Middle frontal gyrus (tissue), 1 donor: ENCODE measurements at regions not wholly inside any gene's neighbourhood (a gene's known extent, or its start where the extent isn't known, plus 50 kb on each side); places are given as distances from the start of the nearest gene placed in this dataset.
"Not testable (repeated sequence)": the region's sequence is repeated elsewhere in the genome, so short reads cannot be mapped to it uniquely, and the experiment has no call there.

Experiments used
- DNase-seq: peaks from one replicate; pipeline ENCODE4 v3.0.0-alpha.2; 2015; ENCODE audit warnings: low spot score; ENCODE audit errors: extremely low spot score

DNA sequence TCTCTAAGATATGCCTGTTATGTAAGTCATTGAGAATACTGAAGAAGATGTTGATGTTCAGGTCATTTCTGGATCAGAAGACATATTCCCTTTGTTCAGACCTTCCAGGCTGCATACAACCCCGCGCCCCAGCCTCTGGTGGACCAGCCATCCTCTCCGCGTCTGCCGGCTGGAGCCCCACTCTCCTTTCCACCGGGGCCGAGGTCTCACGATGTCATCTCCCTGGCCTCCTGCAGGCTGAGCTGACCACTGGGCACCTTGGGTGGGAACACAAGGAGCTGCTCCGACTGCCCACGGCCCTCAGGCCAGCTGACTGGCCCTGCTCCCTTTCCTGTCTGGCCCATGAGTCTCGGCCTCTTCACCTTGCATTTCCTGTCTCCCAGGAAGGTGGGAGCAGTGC is 124.6 kb downstream of the SHANK2 start:
- DNase-seq: no peak

DNA sequence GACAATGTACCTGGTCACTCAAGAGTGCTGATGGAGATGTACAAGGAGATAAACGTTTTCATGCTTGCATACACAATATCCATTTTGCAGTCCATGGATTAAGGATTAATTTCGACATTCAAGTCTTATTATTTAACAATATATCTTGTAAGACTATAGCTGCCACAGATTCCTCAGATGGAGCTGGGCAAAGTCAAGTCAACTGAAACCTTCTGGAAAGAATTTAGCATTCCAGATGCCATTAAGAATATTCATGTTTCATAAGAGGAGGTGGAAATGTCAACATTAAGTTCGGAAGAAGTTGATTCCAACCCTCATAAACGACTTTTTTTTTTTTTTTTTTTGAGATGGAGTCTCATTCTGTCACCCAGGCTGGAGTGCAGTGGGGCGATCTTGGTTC is 126.0 kb downstream of the SHANK2 start:
- not testable (repeated sequence) for DNase-seq

DNA sequence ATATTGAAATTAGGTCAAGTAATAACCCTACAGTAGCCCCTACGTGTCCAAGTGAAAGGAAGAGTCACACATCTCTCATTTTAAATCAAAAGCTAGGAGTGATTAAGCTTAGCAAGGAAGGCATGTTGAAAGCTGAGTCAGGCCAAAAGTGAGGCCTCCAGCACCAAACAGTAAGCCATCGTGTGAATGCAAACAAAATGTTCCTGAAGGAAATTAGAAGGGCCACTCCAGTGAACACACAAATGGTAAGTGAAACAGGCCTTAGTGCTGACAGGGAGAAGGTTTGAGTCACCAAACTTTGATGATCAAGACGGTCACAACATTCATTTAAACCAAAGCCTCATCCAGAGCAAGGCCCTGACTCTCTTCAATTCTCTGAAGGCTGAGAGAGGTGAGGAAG is 127.2 kb downstream of the SHANK2 start:
- no peak for DNase-seq

DNA sequence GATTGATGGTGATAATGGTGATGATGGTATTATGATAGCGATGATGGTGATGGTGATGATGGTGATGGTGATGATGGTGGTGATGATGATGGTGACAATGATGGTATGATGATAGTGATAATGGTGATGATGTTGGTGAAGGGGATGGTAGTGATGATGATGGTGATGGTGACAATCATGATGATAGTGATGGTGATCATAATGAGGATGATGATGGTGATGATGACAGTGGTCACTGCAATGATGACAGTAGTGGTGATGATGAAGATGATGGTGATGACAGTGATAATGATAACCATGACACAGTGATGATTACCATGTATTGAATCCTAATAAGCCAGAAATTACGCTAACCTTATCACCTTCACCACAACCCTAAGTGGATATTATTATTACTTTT is 128.2 kb downstream of the SHANK2 start:
- no peak for DNase-seq

DNA sequence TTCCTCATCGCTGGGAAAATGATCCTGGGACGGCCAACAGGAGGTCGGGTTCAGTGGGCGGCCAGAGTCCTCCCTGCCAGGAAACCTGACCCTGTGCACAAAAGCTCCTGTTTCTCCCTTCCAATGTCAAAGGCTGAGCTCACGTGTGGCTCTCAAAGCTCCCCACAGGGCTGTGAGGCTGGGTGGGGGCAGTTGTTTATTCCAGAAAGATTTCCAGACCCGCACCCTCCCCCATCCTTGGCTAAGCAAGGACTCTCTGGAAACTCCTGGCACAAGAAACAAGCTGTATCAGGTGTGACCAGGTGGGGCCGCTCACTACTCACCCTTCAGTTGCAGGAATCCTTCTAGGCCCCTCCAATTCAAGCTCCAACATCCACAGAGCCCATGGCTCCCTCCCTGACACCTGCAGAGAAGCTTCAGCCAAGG is 131.9 kb downstream of the SHANK2 start:
- DNase-seq: no peak

DNA sequence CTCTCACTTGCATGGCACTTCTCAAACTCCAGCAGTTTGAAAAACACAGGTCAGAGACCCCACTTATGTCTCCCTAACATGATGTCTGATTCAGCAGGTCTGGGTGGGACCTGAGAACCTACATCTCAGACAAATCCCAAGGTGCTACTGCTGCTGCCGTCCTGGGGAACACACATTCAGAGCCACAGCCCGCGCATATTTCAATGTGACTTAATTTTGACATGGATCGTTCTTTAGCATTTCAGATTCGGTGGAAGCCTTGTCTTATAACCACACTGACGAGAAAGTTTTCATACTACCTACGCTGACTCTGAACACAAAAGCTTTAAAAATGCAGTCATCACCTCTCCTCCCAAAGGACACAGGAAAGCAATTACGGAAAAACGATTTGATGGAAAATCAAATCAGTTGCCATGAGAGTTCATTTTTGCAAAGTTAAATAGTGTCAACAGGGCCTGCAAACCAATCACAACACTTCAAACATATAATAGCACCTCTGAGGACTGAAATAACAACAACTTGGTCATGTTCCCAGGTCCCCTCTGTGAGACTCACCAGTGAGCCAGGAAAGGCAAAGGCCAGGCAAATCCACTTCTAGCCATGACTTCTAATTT is 132.6 kb downstream of the SHANK2 start:
- DNase-seq: no peak

DNA sequence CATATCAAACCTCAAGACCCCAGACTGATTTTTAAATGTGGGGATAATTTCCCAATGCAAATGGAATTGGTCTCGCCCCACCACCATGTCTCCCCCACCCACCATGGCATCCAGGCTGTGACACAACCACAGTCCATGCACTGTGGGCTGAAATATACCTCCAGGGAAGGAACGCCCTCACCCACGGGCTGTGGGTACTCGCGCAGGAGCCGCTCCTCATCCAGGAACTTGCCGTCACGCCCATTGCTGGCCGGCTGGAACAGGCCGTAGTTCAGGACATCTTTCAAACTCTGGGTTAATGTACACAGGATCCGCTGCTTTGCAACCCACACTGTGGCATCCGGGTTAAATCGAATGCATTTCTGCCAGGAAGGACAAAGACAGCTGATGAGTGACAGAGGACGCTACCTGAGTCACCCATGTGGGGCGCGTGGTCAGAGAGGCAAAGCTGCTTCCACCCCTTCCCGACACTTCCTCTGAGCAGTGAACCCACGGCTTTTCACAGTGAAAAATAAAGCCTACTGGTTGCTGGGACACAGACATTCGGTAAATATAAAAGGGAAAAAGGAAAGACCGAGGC is 133.6 kb downstream of the SHANK2 start:
- DNase-seq: no peak

DNA sequence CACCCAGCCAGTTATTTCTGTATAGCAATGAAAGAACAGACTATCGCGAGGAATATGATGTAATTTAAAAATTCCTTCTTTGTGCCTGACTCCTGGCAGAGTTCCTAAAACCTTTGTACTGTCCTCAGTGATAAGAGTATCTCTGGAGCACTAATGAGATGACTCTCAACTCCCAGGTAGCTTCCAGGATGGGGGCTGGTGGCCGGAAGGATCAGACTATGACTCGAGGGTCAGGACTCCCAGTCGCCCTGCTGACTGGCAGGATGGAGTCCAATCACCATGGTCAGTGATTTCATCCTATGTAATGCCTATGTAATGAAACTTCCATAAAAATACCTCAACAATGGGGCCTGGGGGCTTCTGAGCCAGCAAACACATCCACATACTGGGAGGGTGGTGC is 135.1 kb downstream of the SHANK2 start:
- no peak for DNase-seq

DNA sequence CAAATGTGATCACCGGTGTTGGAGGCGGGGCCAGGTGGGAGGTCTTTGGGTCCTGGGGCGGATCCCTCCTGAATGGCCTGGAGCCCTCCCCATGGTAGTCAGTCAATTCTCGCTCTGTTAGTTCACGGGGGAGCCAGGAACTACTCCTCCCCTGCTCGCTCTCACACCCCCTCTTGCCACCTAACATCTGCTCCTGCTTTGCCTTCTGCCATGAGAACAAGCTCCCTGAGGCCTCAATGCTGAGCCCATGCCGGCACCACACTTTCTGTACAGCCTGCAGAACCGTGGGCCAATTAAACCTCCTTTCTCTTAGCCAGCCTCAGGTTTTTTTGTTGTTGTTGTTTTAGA is 135.7 kb downstream of the SHANK2 start:
- no peak for DNase-seq

DNA sequence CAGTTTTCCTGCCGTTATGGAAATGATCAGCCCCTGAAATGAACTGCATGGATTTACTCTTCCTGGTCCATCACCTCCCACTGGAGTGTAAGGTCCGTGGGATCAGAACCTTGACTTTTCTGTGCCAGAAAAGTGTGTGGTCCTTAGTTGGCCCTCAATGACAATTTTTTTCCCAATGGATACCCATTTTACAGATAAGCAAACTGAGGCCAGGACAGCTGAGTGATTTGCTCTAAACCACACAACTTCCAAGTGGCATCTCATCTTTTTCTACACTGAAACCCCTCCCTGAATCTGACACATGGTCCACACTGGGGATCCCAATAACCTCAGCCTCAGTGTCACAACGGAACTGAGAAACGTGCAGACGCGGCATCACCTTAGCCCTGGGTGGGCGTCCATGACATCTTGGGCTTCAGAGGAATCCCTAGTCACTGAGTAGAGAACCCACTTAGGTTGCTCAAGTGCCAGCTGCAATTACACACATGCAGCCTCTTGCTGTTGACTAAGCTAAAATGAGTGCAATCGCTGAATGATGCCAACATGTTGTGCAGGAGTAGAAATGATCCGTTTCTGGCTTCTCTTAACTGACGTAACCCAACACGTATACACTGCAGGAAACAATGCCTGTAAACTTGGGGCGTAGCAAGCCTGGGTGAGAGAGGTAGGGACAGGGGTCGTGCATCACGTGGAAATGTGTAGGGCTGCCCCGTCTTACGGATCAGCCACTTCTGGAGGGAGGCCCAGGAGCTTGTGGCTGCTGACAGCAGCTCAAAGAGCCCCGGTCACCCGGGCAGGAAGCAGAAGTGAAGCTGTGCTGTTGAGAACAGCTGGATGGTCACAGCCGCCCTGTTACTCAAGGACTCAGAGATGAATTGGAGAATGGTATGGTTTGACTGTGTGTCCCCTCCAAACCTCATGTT is 136.3 kb downstream of the SHANK2 start:
- DNase-seq: no peak

DNA sequence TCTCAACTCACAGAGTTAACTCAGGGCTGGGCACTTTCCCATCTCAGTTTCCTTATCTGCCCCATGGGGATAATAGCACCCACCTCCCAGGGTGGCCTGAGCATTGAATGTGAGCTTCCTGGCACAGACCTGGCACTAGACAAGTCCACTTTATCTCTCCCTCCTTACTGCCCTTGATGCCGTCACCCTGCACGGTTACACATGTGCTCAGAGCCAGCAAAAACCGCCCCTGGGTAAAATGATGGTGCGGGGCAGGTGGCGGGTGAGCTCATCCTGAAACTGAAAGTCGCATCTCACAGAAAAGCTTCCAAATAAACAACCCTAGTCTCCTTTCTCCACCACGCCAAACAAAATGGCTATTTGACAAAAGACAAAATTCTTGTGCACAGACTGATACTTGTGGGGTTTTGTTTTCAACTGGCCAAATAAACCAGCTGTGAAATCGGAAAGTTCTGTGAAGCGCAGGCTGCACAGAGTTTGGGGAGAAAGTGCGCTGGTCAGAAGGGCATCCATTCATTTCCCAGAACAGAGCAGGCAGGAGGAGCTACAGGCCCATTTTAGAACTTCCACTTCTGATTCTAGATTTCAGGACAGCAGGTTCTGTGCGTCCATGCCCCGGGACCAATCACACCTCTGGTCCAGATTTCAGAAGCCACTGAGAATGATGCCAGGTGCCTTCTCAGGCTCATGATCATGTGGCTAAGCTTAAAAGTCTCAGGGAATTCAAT is 138.1 kb downstream of the SHANK2 start:
- DNase-seq: no peak

DNA sequence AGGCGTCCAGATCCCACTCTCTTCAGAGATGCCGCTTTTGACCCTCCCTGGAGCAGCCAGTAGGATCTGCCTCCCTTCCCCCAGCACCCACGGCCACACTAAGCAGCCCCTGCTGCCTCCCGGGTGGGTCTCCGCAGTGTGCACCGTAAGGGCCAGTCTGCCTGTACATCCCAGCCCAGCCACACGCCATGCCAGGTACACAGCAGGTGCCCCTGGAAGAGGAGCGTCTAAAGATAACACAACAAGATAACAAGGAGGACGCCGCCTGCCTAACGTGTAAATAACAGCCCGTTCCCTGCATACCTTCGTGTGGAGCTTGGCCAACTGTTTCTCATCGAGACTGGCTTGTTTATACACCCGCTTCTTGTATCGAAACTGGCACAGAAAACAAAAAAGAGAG is 139.4 kb downstream of the SHANK2 start:
- no peak for DNase-seq

DNA sequence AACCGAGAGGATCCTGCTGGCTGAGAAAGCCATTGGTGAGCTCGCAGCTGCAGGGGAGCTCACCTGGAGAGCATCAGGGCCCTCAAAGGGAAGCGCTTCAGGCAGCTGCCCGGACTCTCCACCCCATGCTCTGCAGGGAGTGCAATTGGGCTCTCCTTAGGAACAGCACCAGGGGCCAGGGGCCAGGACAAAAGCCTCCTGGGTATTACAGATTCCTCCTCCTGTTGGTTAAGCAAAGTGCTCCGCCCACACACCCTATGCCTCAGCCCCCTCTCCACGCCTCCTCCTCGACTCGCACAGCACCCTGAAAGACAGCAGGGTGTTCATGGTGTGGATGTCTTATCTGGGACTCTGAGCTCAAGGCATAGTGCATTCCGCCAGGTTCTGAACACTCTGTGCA is 139.9 kb downstream of the SHANK2 start:
- no peak for DNase-seq

DNA sequence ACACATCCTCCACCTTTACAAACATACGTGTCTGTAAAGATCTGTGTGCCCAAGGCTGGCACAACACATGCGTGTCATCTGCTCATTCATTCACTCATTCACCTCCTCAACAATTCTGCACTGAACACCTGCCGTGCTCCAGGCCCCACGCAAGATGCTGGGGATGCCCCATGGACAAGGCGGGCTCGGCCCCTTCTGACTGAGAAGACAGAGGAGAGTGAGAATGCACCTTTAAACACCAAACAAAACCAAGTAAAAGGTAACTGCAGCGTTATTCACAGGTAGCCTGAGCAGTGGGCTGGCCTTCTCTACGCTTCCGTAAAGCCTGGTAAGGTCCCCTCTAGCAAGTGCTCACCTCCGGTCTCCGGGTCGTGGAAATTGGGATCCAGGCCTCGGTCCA is 142.8 kb downstream of the SHANK2 start:
- DNase-seq: no peak

DNA sequence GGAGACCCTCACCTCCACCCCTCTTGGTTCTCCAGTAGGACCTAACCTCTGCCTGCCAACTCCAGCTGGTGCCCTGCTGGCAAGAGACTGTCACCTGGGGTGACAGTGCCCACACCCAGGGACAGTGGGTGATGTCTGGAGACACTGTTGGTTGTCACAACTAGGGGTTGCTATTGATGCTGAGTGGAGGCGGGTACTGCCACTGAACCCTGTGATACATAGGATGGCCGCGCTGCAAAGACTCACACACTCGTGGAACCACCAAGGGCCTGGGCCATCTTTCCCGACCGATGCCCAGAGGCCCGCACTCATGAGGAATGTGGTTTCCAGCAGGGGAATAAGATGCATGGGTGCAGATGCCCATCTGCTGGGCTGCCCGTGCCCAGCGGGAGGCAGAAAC is 143.2 kb downstream of the SHANK2 start:
- DNase-seq: no peak

DNA sequence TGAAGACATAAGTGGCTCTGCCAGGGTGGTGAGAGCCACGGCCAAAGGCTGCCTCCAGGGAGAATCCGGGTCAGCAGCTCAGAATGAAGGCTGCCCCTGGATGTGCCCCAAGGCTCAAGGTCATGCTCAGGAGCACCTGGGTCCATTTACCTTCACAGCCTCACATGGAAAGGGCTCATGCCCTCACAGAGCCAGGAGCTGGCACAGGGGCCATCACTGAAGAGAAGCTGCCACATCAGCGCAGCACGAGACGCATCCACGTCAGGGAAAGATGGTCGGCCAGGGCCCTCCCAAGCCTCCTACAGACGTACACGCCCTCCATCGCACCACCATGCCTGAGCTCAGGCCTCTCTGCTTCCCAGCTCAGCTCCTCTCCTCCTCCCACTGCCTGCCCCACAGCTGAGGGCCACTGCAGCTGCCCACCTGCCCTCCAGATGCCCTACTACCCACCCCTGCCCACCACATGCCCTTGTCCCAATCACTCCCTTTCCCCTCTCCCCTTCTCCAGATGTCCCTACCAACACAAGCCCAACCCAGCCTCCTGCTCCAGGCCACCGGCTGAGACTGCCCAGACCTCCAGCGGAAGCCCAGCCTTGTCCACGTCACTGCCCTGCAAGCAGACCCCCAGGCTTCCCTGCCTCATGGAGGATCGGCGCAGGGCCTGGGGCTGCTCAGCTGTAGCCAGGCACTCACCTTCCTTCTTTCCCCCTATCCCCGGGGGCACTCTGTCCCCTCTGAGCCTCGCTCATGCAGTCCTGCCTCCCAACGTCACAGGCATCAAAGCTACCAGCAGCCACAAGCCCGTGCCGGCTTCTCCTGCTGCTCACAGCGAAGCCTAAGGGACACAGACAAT is 144.1 kb downstream of the SHANK2 start:
- no peak for DNase-seq

DNA sequence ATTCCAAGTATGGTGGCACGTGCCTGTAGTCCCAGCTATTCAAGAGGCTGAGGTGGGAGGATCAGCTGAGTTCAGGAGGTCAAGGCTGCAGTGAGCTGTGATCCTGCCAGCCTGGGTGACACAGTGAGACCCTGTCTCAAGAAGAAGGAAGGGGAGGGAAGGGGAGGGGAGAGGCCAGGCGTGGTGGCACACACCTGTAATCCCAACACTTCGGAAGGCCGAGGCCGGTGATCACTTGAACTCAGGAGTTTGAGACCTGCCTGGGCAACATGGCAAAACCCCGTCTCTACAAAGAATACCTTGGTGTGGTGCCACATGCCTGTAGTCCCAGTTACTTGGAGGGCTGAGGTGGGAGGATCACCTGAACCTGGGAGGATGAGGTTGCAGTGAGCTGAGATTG is 145.7 kb downstream of the SHANK2 start:
- no peak for DNase-seq

DNA sequence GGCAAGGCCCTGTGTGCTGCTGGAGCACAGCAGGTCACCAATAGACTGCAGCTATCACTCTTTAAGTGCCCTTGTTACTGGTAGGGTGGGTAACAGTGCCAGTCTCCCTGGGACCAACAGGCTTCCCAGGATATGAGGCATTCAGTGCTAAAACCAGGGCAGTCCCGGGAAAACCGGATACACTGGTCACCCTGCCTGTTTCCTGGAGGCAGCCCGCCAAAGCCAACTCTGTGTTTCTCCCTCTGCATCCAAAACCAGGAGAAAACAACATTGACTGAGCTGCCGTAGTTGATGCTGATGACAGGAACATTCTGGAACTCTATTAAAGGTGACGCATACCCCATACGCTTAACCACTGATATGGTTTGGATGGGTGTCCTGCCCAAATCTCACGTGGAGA is 149.1 kb downstream of the SHANK2 start:
- no peak for DNase-seq

DNA sequence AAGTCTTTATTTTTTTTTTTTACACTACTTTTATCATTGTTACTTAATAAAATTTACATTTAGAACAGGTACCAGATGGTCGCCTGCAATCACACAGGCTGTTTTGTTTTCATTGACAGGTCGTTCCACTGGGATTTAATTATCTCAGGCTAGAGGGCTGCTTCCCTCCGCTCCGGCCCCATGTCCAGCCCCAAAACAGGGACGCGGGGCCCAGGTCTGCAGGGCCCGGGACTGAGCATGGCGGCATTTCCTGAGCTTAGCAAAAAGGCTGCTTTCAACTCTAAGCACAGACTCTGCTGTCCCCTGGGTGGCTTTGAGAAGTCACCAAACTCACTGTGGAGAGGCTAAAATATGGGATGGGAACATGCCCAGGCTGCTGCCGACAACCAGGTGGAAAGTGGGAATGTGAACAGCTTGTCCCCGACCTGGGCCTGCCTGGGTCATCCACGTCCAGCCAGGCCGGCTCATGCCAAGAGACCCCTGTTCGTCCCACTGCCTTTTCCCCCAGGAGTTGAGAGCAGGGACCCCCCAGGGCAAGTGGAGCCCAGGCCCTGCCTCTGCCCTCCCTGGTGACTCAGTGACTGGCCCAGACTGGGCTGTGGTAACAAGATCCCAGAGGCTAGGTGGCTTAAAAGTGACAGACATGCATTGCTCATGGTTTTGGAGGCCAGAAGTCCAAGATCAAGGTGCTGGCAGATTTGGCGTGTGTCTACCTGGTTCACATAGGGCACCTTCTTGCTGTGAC is 150.0 kb downstream of the SHANK2 start:
- DNase-seq: no peak

DNA sequence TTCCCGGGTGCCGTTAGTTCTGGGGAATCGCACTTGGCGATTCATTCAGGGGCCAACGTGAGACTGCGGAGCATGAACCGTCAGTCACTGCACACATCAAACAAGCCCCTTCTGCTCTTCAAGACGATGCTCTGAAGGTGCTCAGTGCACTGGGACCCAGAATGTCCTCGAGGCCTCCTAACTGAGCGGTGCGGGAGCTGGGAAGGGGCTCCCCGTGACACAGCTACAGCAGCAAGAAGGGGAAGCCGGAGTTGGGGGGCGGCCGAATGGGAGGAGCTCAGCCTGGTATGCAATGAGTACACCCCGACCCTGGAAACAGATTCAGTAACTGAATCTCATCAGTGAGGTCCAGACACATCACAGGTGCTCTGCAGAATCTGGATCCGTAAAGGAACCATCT is 150.8 kb downstream of the SHANK2 start:
- DNase-seq: no peak
